DND-41 (cell line): ENCODE measurements at regions not wholly inside any gene's neighbourhood (a gene's known extent, or its start where the extent isn't known, plus 50 kb on each side); places are given as distances from the start of the nearest gene placed in this dataset.
"Not testable (repeated sequence)": the region's sequence is repeated elsewhere in the genome, so short reads cannot be mapped to it uniquely, and the experiment has no call there.

Experiments used
- CTCF ChIP-seq: IDR thresholded peaks from 2 replicates; pipeline ENCODE4 v1.5.1; 2012; ENCODE audit warnings: borderline replicate concordance, low read length, moderate library complexity, mild to moderate bottlenecking; ENCODE audit not compliant: poor library complexity, severe bottlenecking; ENCODE audit errors: extremely low read depth
- EZH2 ChIP-seq: IDR thresholded peaks from 3 replicates; pipeline ENCODE4 v1.6.1; 2012; ENCODE audit warnings: borderline replicate concordance, low read depth, mild to moderate bottlenecking, moderate library complexity, low read length, inconsistent platforms; ENCODE audit not compliant: severe bottlenecking

GRCh38 chr14:25290154-25290553 is 240.2 kb upstream of the STXBP6 start:
- TF ChIP-seq EZH2, CTCF: not testable (repeated sequence)
